K562 (cell line): ENCODE measurements at regions not wholly inside any gene's neighbourhood (a gene's known extent, or its start where the extent isn't known, plus 50 kb on each side); places are given as distances from the start of the nearest gene placed in this dataset.

ENCODE experiments used
- ATAC-seq: fragments of 200-7000 bp; cut with Tn5 transposase; 3 replicates; pipeline ENCODE4 v1.9.1; 2020; ENCODE audit warnings: moderate library complexity
- BruUV-seq: library from RNA; stranded (reverse); fragments of 400-500 nt; replicated peaks from 2 replicates; lab custom pipeline; 2021; lab: Mats Ljungman, UMichigan
- CTCF ChIA-PET: fragments of 300-600 bp; formaldehyde crosslinking; extraction: SDS; loops from one replicate; lab custom pipeline; 2021; ENCODE audit warnings: low intra/inter-chr PET ratio; lab: Yijun Ruan, JAX
- POLR2A ChIA-PET: fragments of 300-600, 350-650 bp; sonication (Branson Sonifier 250); formaldehyde crosslinking; extraction: SDS; loops from one replicate; lab custom pipeline; 2021; ENCODE audit warnings: antibody characterized with exemption, inconsistent platforms; lab: Yijun Ruan, JAX
- DNase-seq, 4 experiments: peaks; one replicate each; pipeline versions ENCODE4 v3.0.0 to v3.0.0-alpha.2; 2011 to 2018; ENCODE audit warnings: low spot score in 3 of 4, mixed read lengths in 3 of 4; ENCODE audit errors: extremely low read depth in 1 of 4
- FAIRE-seq: peaks from 2 replicates; lab custom pipeline; 2011; peaks lifted over from hg19 to GRCh38; lab: Jason Lieb, UNC
- H2AFZ ChIP-seq: 2 replicates; pipeline ENCODE4 v1.6.0; 2011; ENCODE audit warnings: low read depth, low read length, control low read depth, inconsistent platforms
- H3K27ac ChIP-seq: fragments of 200-600 bp; 3 replicates; pipeline ENCODE4 v1.8.0; 2011; ENCODE audit warnings: low read depth, mild to moderate bottlenecking, control low read depth, inconsistent platforms, low read length, moderate library complexity, mixed read lengths; ENCODE audit errors: extremely low read depth
- H3K27me3 ChIP-seq, 2 experiments: fragments of 300-600 bp in 1 of 2; 2 replicates in 1 of 2; 3 replicates in 1 of 2; pipeline versions ENCODE4 v1.6.0 to v1.8.0; 2011; ENCODE audit warnings: inconsistent platforms in 2 of 2, low read length in 2 of 2, mild to moderate bottlenecking in 1 of 2, mixed read lengths in 1 of 2, moderate library complexity in 1 of 2; ENCODE audit not compliant: control insufficient read depth in 2 of 2, insufficient read depth in 2 of 2
- H3K36me3 ChIP-seq: fragments of 300-600 bp; 3 replicates; pipeline ENCODE4 v1.8.0; 2011; ENCODE audit warnings: mild to moderate bottlenecking, low read length, inconsistent platforms; ENCODE audit not compliant: control insufficient read depth, insufficient read depth
- H3K4me1 ChIP-seq, 2 experiments: fragments of 200-600 bp in 1 of 2; replicated peaks in 1 of 2; 2 replicates in 1 of 2; 3 replicates in 1 of 2; pipeline versions ENCODE4 v1.5.1 to v1.8.0; 2011; ENCODE audit warnings: inconsistent platforms in 2 of 2, low read length in 2 of 2, mild to moderate bottlenecking in 1 of 2, mixed read lengths in 1 of 2, moderate library complexity in 1 of 2; ENCODE audit not compliant: control insufficient read depth in 2 of 2, insufficient read depth in 2 of 2
- H3K4me2 ChIP-seq: 2 replicates; pipeline ENCODE4 v1.6.1; 2011; ENCODE audit warnings: low read length, control low read depth, inconsistent platforms, mixed read lengths; ENCODE audit not compliant: insufficient read depth
- H3K4me3 ChIP-seq: fragments of 200-600 bp; sonication (generic), shearing (Covaris generic); 2 replicates; pipeline ENCODE4 v1.5.1; 2016; ENCODE audit warnings: control low read depth, inconsistent platforms
- H3K79me2 ChIP-seq: fragments of 200-600 bp; 3 replicates; pipeline ENCODE4 v1.8.0; 2011; ENCODE audit warnings: low read length, inconsistent platforms; ENCODE audit not compliant: control insufficient read depth, insufficient read depth
- H3K9ac ChIP-seq, 2 experiments: 2 replicates each; pipeline versions ENCODE4 v1.6.0 to v1.6.1; 2011; ENCODE audit warnings: low read depth in 2 of 2, low read length in 2 of 2, control low read depth in 1 of 2, inconsistent platforms in 1 of 2, mild to moderate bottlenecking in 1 of 2, mixed read lengths in 1 of 2; ENCODE audit not compliant: insufficient read depth in 1 of 2
- H3K9me1 ChIP-seq: one replicate; pipeline ENCODE4 v1.6.0; 2011; ENCODE audit warnings: inconsistent platforms, mild to moderate bottlenecking, low read length, moderate library complexity; ENCODE audit not compliant: control insufficient read depth, insufficient read depth
- H3K9me3 ChIP-seq: replicated peaks from 2 replicates; pipeline ENCODE4 v1.5.1; 2011; ENCODE audit warnings: low read depth, low read length, inconsistent platforms; ENCODE audit not compliant: control insufficient read depth, insufficient read depth
- H4K20me1 ChIP-seq: replicated peaks from 2 replicates; pipeline ENCODE4 v1.6.1; 2011; ENCODE audit warnings: low read length, inconsistent platforms, mixed read lengths; ENCODE audit not compliant: control insufficient read depth, insufficient read depth
- CTCFL ChIP-seq: IDR thresholded peaks from 2 replicates; pipeline ENCODE4 v1.6.1; 2011; ENCODE audit warnings: borderline replicate concordance, low read depth, mild to moderate bottlenecking, moderate library complexity, low read length; ENCODE audit not compliant: insufficient read depth, poor library complexity, severe bottlenecking
- MAFF ChIP-seq: IDR thresholded peaks from 2 replicates; pipeline ENCODE4 v1.6.1; 2012; ENCODE audit warnings: low read length, improper control_type of control experiment
- TAF15 ChIP-seq: fragments of 200-400 bp; formaldehyde crosslinking; IDR thresholded peaks from 2 replicates; pipeline ENCODE4 v1.6.1; 2017; ENCODE audit warnings: mild to moderate bottlenecking, low read depth, low read length, moderate library complexity
- ZNF79 ChIP-seq: fragments of 250-450 bp; sonication (Bioruptor Pico); IDR thresholded peaks from 2 replicates; pipeline ENCODE4 v1.4.0; 2020; ENCODE audit warnings: low read depth, mild to moderate bottlenecking, moderate library complexity
- WGBS: fragments of 100-300 bp; shearing (Covaris generic); methylation state at CpG from one replicate; pipeline ENCODE4 v1.1.6; 2016; ENCODE audit warnings: low coverage, mixed read lengths; ENCODE audit not compliant: insufficient coverage; ENCODE audit errors: missing lambda C conversion rate; 5-methylcytosine and 5-hydroxymethylcytosine counted together
- in situ Hi-C: fragments of 300-500 bp; cut with MboI; formaldehyde crosslinking; loops from 4 replicates; pipeline ENCODE4 v1.15.0; 2018; ENCODE audit warnings: inconsistent platforms, mixed read lengths
- intact Hi-C: fragments of 100-400 bp; cut with micrococcal nuclease; formaldehyde crosslinking; loops from 2 replicates; pipeline ENCODE4 v1.14.2; 2022
- TF ChIP-seq, protein P1 (sequence below): fragments of 450-650 bp; IDR thresholded peaks from 2 replicates; pipeline ENCODE4 v1.6.1; 2016; ENCODE audit warnings: low read depth
- TF ChIP-seq, protein P2 (sequence below): fragments of 450-650 bp; IDR thresholded peaks from 2 replicates; pipeline ENCODE4 v1.6.1; 2018; ENCODE audit not compliant: partially characterized antibody

DNA sequence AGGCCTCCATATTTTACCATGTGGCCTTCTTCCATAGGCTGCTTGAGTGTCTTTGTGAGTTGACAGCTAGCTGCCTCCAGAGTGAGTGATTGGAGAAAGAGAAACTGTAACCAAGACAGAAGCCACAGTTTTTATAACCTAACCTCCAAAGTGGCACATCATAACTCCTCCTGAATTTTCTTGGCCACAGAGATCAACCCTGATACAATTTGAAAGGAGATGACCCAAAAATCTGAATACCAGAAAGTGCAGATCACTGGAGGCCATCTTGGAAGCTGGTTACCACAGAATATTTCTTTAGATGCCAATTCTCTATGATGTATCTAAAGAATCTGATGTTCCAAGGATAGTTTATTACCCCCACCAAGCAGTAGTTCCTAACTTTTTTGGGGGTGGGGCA is 254.3 kb upstream of the PDE4D start (continued):
- TF ChIP-seq, protein P1, sequence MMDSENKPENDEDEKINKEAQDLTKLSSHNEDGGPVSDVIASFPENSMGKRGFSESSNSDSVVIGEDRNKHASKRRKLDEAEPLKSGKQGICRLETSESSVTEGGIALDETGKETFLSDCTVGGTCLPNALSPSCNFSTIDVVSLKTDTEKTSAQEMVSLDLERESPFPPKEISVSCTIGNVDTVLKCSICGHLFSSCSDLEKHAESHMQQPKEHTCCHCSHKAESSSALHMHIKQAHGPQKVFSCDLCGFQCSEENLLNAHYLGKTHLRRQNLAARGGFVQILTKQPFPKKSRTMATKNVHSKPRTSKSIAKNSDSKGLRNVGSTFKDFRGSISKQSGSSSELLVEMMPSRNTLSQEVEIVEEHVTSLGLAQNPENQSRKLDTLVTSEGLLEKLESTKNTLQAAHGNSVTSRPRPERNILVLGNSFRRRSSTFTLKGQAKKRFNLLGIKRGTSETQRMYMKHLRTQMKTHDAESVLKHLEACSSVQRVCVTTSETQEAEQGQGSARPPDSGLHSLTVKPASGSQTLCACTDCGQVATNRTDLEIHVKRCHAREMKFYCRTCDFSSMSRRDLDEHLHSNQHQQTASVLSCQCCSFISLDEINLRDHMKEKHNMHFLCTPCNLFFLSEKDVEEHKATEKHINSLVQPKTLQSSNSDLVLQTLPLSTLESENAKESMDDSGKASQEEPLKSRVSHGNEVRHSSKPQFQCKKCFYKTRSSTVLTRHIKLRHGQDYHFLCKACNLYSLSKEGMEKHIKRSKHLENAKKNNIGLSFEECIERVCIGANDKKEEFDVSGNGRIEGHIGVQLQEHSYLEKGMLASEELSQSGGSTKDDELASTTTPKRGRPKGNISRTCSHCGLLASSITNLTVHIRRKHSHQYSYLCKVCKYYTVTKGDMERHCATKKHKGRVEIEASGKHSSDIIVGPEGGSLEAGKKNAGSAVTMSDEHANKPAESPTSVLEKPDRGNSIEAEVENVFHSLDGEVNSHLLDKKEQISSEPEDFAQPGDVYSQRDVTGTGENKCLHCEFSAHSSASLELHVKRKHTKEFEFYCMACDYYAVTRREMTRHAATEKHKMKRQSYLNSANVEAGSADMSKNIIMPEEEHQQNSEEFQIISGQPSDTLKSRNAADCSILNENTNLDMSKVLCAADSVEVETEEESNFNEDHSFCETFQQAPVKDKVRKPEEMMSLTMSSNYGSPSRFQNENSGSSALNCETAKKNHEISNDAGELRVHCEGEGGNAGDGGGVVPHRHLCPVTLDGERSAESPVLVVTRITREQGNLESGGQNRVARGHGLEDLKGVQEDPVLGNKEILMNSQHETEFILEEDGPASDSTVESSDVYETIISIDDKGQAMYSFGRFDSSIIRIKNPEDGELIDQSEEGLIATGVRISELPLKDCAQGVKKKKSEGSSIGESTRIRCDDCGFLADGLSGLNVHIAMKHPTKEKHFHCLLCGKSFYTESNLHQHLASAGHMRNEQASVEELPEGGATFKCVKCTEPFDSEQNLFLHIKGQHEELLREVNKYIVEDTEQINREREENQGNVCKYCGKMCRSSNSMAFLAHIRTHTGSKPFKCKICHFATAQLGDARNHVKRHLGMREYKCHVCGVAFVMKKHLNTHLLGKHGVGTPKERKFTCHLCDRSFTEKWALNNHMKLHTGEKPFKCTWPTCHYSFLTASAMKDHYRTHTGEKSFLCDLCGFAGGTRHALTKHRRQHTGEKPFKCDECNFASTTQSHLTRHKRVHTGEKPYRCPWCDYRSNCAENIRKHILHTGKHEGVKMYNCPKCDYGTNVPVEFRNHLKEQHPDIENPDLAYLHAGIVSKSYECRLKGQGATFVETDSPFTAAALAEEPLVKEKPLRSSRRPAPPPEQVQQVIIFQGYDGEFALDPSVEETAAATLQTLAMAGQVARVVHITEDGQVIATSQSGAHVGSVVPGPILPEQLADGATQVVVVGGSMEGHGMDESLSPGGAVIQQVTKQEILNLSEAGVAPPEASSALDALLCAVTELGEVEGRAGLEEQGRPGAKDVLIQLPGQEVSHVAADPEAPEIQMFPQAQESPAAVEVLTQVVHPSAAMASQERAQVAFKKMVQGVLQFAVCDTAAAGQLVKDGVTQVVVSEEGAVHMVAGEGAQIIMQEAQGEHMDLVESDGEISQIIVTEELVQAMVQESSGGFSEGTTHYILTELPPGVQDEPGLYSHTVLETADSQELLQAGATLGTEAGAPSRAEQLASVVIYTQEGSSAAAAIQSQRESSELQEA, result no peak
- no peak for TF ChIP-seq ZNF79

DNA sequence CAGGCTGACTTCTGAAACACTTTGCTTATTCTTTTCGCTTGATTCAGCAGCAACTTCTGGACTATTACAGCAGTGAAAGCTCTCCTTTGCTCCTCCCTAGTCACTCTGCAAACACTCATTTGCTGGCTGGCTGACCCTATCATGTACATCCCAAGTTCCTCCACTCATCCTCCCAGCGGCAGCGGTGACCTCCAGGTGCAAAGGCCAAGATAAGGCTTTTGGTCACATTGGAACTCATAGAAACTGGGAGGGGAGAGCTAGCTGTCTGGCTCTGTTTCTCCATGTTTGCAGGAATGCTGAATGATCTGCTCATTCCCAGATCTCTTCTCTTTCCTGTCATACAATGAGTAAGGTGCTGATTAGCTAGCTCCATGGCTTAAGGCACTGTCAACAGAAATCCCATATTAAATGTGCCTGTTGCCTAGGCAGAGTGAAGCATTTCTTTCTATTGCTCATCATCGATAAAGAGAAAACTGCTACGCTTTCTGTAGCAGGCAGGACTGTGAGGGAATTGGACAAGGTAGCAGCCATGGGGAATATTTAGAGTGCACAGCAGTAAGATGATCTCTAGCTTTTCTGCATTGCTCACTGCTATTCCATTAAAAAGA is 250.5 kb upstream of the PDE4D start:
- Histone ChIP-seq H3K9ac (no peak overlapping the region), H4K20me1 (no peaks in the 10 kb centered on the region), H3K27ac (no peak overlapping the region), H3K4me2 (no peak overlapping the region), H3K4me1 (no peaks in the 10 kb centered on the region), H3K4me3 (no peak overlapping the region), H3K36me3 (no peaks in the 10 kb centered on the region), H3K9me1 (no peaks in the 10 kb centered on the region), H2AFZ (no peak overlapping the region), H3K27me3 (no peaks in the 10 kb centered on the region), H3K9me3 (no peaks in the 10 kb centered on the region), H3K79me2 (no peaks in the 10 kb centered on the region)
- 0% methylated on average over 5 of the region's 5 CpGs for WGBS
- DNase-seq, result no peak
- BruUV-seq, result no TSS peak
- no peak for FAIRE-seq
- ATAC-seq, result no peak
- intact Hi-C loops (no loop called here), in situ Hi-C loops (no loop called here)
- ChIA-PET CTCF (no interaction called here), POLR2A (no interaction called here)
- TF ChIP-seq CTCFL (no peak), TAF15 (no peak), MAFF (no peak)
- TF ChIP-seq, protein P2, sequence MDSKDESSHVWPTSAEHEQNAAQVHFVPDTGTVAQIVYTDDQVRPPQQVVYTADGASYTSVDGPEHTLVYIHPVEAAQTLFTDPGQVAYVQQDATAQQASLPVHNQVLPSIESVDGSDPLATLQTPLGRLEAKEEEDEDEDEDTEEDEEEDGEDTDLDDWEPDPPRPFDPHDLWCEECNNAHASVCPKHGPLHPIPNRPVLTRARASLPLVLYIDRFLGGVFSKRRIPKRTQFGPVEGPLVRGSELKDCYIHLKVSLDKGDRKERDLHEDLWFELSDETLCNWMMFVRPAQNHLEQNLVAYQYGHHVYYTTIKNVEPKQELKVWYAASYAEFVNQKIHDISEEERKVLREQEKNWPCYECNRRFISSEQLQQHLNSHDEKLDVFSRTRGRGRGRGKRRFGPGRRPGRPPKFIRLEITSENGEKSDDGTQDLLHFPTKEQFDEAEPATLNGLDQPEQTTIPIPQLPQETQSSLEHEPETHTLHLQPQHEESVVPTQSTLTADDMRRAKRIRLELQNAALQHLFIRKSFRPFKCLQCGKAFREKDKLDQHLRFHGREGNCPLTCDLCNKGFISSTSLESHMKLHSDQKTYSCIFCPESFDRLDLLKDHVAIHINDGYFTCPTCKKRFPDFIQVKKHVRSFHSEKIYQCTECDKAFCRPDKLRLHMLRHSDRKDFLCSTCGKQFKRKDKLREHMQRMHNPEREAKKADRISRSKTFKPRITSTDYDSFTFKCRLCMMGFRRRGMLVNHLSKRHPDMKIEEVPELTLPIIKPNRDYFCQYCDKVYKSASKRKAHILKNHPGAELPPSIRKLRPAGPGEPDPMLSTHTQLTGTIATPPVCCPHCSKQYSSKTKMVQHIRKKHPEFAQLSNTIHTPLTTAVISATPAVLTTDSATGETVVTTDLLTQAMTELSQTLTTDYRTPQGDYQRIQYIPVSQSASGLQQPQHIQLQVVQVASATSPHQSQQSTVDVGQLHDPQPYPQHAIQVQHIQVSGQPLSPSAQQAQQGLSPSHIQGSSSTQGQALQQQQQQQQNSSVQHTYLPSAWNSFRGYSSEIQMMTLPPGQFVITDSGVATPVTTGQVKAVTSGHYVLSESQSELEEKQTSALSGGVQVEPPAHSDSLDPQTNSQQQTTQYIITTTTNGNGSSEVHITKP, result no peak
